GM23338 (cell line): ENCODE measurements at regions not wholly inside any gene's neighbourhood (a gene's known extent, or its start where the extent isn't known, plus 50 kb on each side); places are given as distances from the start of the nearest gene placed in this dataset.

Source experiments
- ATAC-seq: fragments of 200-7000 bp; cut with Tn5 transposase; 3 replicates; pipeline ENCODE4 v1.9.1; 2020
- DNase-seq: peaks from one replicate; pipeline ENCODE4 v3.0.0-alpha.2; 2015; ENCODE audit warnings: low spot score
- H2AFZ ChIP-seq: fragments of 200-600 bp; sonication (generic); 2 replicates; pipeline ENCODE4 v1.8.0; 2016; ENCODE audit warnings: antibody characterized with exemption, mild to moderate bottlenecking, moderate library complexity
- H3F3A ChIP-seq: fragments of 200-600 bp; sonication (generic); replicated peaks from 2 replicates; pipeline ENCODE4 v1.8.0; 2017; ENCODE audit warnings: antibody characterized with exemption, mixed run types, low read depth
- H3K27ac ChIP-seq: fragments of 200-600 bp; sonication (generic); 2 replicates; pipeline ENCODE4 v1.6.1; 2016; ENCODE audit warnings: low read depth
- H3K27me3 ChIP-seq: fragments of 200-600 bp; sonication (generic); 2 replicates; pipeline ENCODE4 v1.8.0; 2016; ENCODE audit warnings: mild to moderate bottlenecking, mixed run types, moderate library complexity; ENCODE audit not compliant: insufficient read depth
- H3K36me3 ChIP-seq: fragments of 200-600 bp; sonication (generic); 2 replicates; pipeline ENCODE4 v1.8.0; 2016; ENCODE audit warnings: mild to moderate bottlenecking; ENCODE audit not compliant: insufficient read depth
- H3K4me1 ChIP-seq: fragments of 200-600 bp; sonication (generic); 2 replicates; pipeline ENCODE4 v1.8.0; 2016; ENCODE audit warnings: mild to moderate bottlenecking, moderate library complexity; ENCODE audit not compliant: insufficient read depth
- H3K4me2 ChIP-seq: fragments of 200-600 bp; sonication (generic); 2 replicates; pipeline ENCODE4 v1.7.1; 2017; ENCODE audit warnings: mixed run types
- H3K4me3 ChIP-seq: fragments of 200-600 bp; sonication (generic); 2 replicates; pipeline ENCODE4 v1.6.1; 2016; ENCODE audit warnings: mixed run types
- H3K79me2 ChIP-seq: fragments of 200-600 bp; sonication (generic); replicated peaks from 2 replicates; pipeline ENCODE4 v1.8.0; 2017; ENCODE audit warnings: mild to moderate bottlenecking; ENCODE audit not compliant: insufficient read depth
- H3K9me2 ChIP-seq: fragments of 200-600 bp; sonication (generic); 2 replicates; pipeline ENCODE4 v1.8.0; 2017; ENCODE audit not compliant: insufficient read depth
- H4K20me1 ChIP-seq: fragments of 200-600 bp; sonication (generic); replicated peaks from 2 replicates; pipeline ENCODE4 v1.8.0; 2017; ENCODE audit warnings: mild to moderate bottlenecking; ENCODE audit not compliant: insufficient read depth
- H3K27ac Mint-ChIP-seq: 2 replicates; pipeline ENCODE4 v1.8.0; 2020; ENCODE audit warnings: inconsistent platforms, mild to moderate bottlenecking, moderate library complexity, mixed read lengths
- H3K27me3 Mint-ChIP-seq: 3 replicates; pipeline ENCODE4 v1.8.0; 2022; ENCODE audit warnings: low read depth, mild to moderate bottlenecking, moderate library complexity, mixed read lengths, inconsistent platforms; ENCODE audit not compliant: insufficient read depth, poor library complexity
- H3K36me3 Mint-ChIP-seq: 3 replicates; pipeline ENCODE4 v1.8.0; 2021; ENCODE audit warnings: low read depth, mild to moderate bottlenecking, inconsistent platforms, moderate library complexity, mixed read lengths
- H3K4me1 Mint-ChIP-seq: 3 replicates; pipeline ENCODE4 v1.8.0; 2020; ENCODE audit warnings: mild to moderate bottlenecking, inconsistent platforms, mixed read lengths
- H3K4me3 Mint-ChIP-seq: 3 replicates; pipeline ENCODE4 v1.8.0; 2021; ENCODE audit warnings: moderate library complexity, mild to moderate bottlenecking, inconsistent platforms, mixed read lengths
- H3K9me3 Mint-ChIP-seq: 3 replicates; pipeline ENCODE4 v1.8.0; 2020; ENCODE audit warnings: moderate library complexity, mild to moderate bottlenecking, inconsistent platforms, mixed read lengths
- CTCF ChIP-seq, 2 experiments: fragments of 200-600 bp in 1 of 2; sonication (generic) in 1 of 2; conservative IDR thresholded peaks; 2 replicates each; pipeline versions ENCODE4 v1.5.1 to v1.6.1; 2016 to 2017; ENCODE audit warnings: antibody characterized with exemption in 2 of 2, low read depth in 2 of 2, mild to moderate bottlenecking in 2 of 2, moderate library complexity in 1 of 2
- EZH2 ChIP-seq: fragments of 200-600 bp; sonication (generic); IDR thresholded peaks from one replicate; pipeline ENCODE4 v1.8.0; 2017; ENCODE audit warnings: antibody characterized with exemption, mild to moderate bottlenecking, low read depth; ENCODE audit not compliant: unreplicated experiment
- EZH2phosphoT487 ChIP-seq: fragments of 200-600 bp; sonication (generic); IDR thresholded peaks from one replicate; pipeline ENCODE4 v1.8.1; 2018; ENCODE audit warnings: antibody characterized with exemption; ENCODE audit not compliant: unreplicated experiment
- POLR2AphosphoS5 ChIP-seq: IDR thresholded peaks from 2 replicates; pipeline ENCODE4 v1.6.1; 2016; ENCODE audit warnings: antibody characterized with exemption, low read depth
- REST ChIP-seq: IDR thresholded peaks from one replicate; pipeline ENCODE4 v1.6.1; 2018; ENCODE audit warnings: antibody characterized with exemption; ENCODE audit not compliant: unreplicated experiment
- STAT1 ChIP-seq: IDR thresholded peaks from one replicate; pipeline ENCODE4 v1.6.1; 2016; ENCODE audit warnings: antibody characterized with exemption; ENCODE audit not compliant: unreplicated experiment
- ZNF114 ChIP-seq: fragments of 250-450 bp; sonication (Bioruptor Pico); IDR thresholded peaks from 2 replicates; pipeline ENCODE4 v1.5.0; 2020; ENCODE audit warnings: mild to moderate bottlenecking, moderate library complexity
- ZNF331 ChIP-seq: fragments of 250-450 bp; sonication (Bioruptor Pico); IDR thresholded peaks from 2 replicates; pipeline ENCODE4 v1.5.0; 2020; ENCODE audit warnings: low read depth, mild to moderate bottlenecking, moderate library complexity
- TF ChIP-seq, protein P1 (sequence below): IDR thresholded peaks from 2 replicates; pipeline ENCODE4 v1.6.1; 2016; ENCODE audit warnings: antibody characterized with exemption

GRCh38 chr13:107847406-107847805 is 367.9 kb downstream of the LIG4 start (continued):
- TF ChIP-seq REST: no peak
- TF ChIP-seq CTCF (conservative IDR thresholded peaks at IDR 0.05; ENCODE audit: low read depth in 2 of 2): no peak
- no peak for TF ChIP-seq STAT1
- no peak for TF ChIP-seq EZH2
- TF ChIP-seq ZNF331 (CRISPR knock-in tag): no peak
- TF ChIP-seq ZNF114: no peak
- TF ChIP-seq EZH2phosphoT487: no peak

GRCh38 chr13:107846642-107847041 is 368.7 kb downstream of the LIG4 start:
- Histone ChIP-seq H3K4me1 (peaks cover 32% of the 10 kb centered on the region), H2AFZ (no peak overlapping the region), H4K20me1 (no peaks in the 10 kb centered on the region), H3K4me2 (no peak overlapping the region), H3K79me2 (peaks cover 19% of the 10 kb centered on the region), H3K4me3 (no peak overlapping the region), H3K36me3 (no peaks in the 10 kb centered on the region), H3F3A (no peaks in the 10 kb centered on the region), H3K27ac (no peak overlapping the region), H3K27me3 (no peaks in the 10 kb centered on the region), H3K9me2 (no peaks in the 10 kb centered on the region)
- no peaks in the 10 kb centered on the region for H3K36me3 Mint-ChIP-seq
- no peaks in the 10 kb centered on the region for H3K9me3 Mint-ChIP-seq
- no peak overlapping the region for H3K27ac Mint-ChIP-seq
- no peaks in the 10 kb centered on the region for H3K27me3 Mint-ChIP-seq
- no peak overlapping the region for H3K4me3 Mint-ChIP-seq
- TF ChIP-seq, protein P1, sequence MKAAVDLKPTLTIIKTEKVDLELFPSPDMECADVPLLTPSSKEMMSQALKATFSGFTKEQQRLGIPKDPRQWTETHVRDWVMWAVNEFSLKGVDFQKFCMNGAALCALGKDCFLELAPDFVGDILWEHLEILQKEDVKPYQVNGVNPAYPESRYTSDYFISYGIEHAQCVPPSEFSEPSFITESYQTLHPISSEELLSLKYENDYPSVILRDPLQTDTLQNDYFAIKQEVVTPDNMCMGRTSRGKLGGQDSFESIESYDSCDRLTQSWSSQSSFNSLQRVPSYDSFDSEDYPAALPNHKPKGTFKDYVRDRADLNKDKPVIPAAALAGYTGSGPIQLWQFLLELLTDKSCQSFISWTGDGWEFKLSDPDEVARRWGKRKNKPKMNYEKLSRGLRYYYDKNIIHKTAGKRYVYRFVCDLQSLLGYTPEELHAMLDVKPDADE: no peak
- peaks cover 41% of the 10 kb centered on the region for H3K4me1 Mint-ChIP-seq
- ATAC-seq: no peak
- DNase-seq: no peak

DNA sequence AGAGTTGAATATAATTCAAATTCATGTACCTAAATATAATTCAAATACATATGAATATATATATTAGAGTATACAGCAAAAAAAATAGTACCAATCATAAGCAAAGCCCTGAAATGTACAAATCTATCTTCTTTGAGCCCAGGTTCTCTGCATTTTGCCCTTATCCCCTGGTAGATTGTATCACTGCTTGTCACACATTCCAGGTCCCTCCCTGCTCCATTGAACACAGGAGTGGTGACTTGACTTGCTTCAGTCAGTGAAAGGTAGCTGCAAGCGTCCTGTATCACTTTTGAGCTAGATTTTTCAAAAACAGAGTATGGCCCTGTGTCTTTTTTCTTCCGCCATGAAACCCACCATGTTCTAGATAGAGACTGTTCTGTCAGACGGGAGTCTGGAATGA is 369.4 kb downstream of the LIG4 start:
- Mint-ChIP-seq H3K27ac (no peak overlapping the region), H3K4me3 (no peak overlapping the region), H3K4me1 (peaks cover 45% of the 10 kb centered on the region), H3K9me3 (no peaks in the 10 kb centered on the region), H3K36me3 (no peaks in the 10 kb centered on the region), H3K27me3 (no peaks in the 10 kb centered on the region)
- H3K36me3 ChIP-seq: no peaks in the 10 kb centered on the region
- TF ChIP-seq STAT1 (no peak), POLR2AphosphoS5 (no peak), EZH2 (no peak)
- TF ChIP-seq, protein P1: no peak
- no peak overlapping the region for H3K4me2 ChIP-seq
- H3F3A ChIP-seq: no peaks in the 10 kb centered on the region
- DNase-seq (no peak), ATAC-seq (no peak)
- H3K27ac ChIP-seq: no peak overlapping the region
- no peaks in the 10 kb centered on the region for H3K27me3 ChIP-seq
- no peaks in the 10 kb centered on the region for H3K9me2 ChIP-seq
- peaks cover 19% of the 10 kb centered on the region for H3K79me2 ChIP-seq
- H3K4me3 ChIP-seq: no peak overlapping the region
- H2AFZ ChIP-seq: no peak overlapping the region
- H3K4me1 ChIP-seq: peaks cover 32% of the 10 kb centered on the region
- H4K20me1 ChIP-seq: no peaks in the 10 kb centered on the region
